Mammary epithelial cell (primary cell): ENCODE measurements at regions not wholly inside any gene's neighbourhood (a gene's known extent, or its start where the extent isn't known, plus 50 kb on each side); places are given as distances from the start of the nearest gene placed in this dataset.

Source experiments
- EZH2 ChIP-seq: IDR thresholded peaks from 2 replicates; pipeline ENCODE4 v1.6.1; 2012; ENCODE audit warnings: low read length, inconsistent platforms, borderline replicate concordance
- TF ChIP-seq, protein P1 (sequence below), 2 donors: IDR thresholded peaks in 1 of 2; conservative IDR thresholded peaks in 1 of 2; 2 replicates each; pipeline ENCODE4 v1.5.1; 2011 to 2012; ENCODE audit warnings: inconsistent platforms in 2 of 2, low read length in 2 of 2, mild to moderate bottlenecking in 2 of 2, control low read depth in 1 of 2, low read depth in 1 of 2; ENCODE audit not compliant: insufficient read depth in 1 of 2; ENCODE audit errors: extremely low read depth in 1 of 2

DNA sequence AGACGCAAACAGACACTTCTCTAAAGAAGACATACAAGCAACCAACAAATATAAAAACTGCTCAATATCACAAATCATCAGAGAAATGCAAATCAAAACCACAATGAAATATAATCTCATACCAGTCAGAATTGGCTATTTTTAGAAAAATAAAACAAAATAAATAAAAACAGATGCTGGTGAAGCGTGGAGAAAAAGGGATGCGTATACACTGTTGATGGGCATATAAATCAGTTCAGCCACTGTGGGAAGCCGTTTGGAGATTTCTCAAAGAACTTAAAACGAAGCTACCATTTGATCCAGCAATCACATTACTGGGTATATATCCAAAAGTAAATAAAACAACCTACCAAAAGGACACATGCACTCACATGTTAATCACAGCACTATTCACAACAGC lies 206.2 kb downstream of the HNMT start:
- TF ChIP-seq, protein P1, sequence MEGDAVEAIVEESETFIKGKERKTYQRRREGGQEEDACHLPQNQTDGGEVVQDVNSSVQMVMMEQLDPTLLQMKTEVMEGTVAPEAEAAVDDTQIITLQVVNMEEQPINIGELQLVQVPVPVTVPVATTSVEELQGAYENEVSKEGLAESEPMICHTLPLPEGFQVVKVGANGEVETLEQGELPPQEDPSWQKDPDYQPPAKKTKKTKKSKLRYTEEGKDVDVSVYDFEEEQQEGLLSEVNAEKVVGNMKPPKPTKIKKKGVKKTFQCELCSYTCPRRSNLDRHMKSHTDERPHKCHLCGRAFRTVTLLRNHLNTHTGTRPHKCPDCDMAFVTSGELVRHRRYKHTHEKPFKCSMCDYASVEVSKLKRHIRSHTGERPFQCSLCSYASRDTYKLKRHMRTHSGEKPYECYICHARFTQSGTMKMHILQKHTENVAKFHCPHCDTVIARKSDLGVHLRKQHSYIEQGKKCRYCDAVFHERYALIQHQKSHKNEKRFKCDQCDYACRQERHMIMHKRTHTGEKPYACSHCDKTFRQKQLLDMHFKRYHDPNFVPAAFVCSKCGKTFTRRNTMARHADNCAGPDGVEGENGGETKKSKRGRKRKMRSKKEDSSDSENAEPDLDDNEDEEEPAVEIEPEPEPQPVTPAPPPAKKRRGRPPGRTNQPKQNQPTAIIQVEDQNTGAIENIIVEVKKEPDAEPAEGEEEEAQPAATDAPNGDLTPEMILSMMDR (conservative IDR thresholded peaks at IDR 0.05 in 1 of 2, IDR thresholded peaks at IDR 0.05 in 1 of 2; ENCODE audit: extremely low read depth in 1 of 2, insufficient read depth in 1 of 2, low read depth in 1 of 2, low read length in 2 of 2): no peak
- no peak for TF ChIP-seq EZH2
